H1 (cell line): ENCODE measurements at regions not wholly inside any gene's neighbourhood (a gene's known extent, or its start where the extent isn't known, plus 50 kb on each side); places are given as distances from the start of the nearest gene placed in this dataset.

Experiments used
- CBX5 ChIP-seq: fragments of 300-800, 300-1000 bp; sonication (generic); IDR thresholded peaks from 2 replicates; pipeline ENCODE4 v1.7.1; 2016; ENCODE audit warnings: antibody characterized with exemption, low read length, low read depth
- CBX8 ChIP-seq: fragments of 300-800, 300-1000 bp; sonication (generic); IDR thresholded peaks from 2 replicates; pipeline ENCODE4 v1.7.1; 2016; ENCODE audit warnings: low read depth, low read length, borderline replicate concordance
- CEBPB ChIP-seq: IDR thresholded peaks from 2 replicates; pipeline ENCODE4 v1.6.1; 2012; ENCODE audit warnings: low read depth, low read length
- EZH2 ChIP-seq: fragments of 200-600 bp; sonication (generic); IDR thresholded peaks from 2 replicates; pipeline ENCODE4 v1.7.1; 2012; ENCODE audit warnings: low read depth, mild to moderate bottlenecking, moderate library complexity, low read length, inconsistent platforms; ENCODE audit not compliant: severe bottlenecking
- NRF1 ChIP-seq: IDR thresholded peaks from 2 replicates; pipeline ENCODE4 v1.6.1; 2011; ENCODE audit warnings: mild to moderate bottlenecking, low read depth, low read length, improper control_type of control experiment
- RXRA ChIP-seq: IDR thresholded peaks from 2 replicates; pipeline ENCODE4 v1.6.1; 2011; ENCODE audit warnings: low read depth, mild to moderate bottlenecking, low read length, moderate library complexity; ENCODE audit not compliant: insufficient read depth
- SIX5 ChIP-seq: IDR thresholded peaks from 2 replicates; pipeline ENCODE4 v1.6.1; 2011; ENCODE audit warnings: mild to moderate bottlenecking, low read depth, low read length

DNA sequence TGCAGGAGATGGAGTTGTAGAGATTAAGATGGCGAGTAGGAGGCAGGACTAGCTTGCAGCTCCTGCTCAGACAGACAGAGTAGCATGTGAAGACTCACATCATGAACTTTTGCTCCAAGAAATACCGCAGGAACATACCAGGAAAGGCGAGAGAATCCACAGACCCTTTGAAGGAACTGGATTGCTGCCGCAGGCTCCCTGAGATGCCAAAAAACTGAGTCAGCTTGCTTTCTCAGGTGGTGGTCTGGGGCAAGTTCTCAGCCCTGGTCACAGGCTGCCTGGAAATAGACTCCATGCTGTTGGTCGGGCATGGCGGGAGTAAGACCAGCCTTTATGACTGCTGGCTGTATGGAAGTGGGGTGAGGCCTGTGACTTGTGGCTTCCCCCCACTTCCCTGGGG is 163.6 kb upstream of the NAV3 start (continued):
- TF ChIP-seq CBX5 (no peak), RXRA (no peak), CEBPB (no peak), NRF1 (no peak), CBX8 (no peak), SIX5 (no peak), EZH2 (no peak)
